GM21723 (cell line): ENCODE measurements at regions not wholly inside any gene's neighbourhood (a gene's known extent, or its start where the extent isn't known, plus 50 kb on each side); places are given as distances from the start of the nearest gene placed in this dataset.
"Not testable (repeated sequence)": the region's sequence is repeated elsewhere in the genome, so short reads cannot be mapped to it uniquely, and the experiment has no call there.

ENCODE experiments used
- ATAC-seq: cut with Tn5 transposase; IDR thresholded peaks from one replicate; pipeline ENCODE4 v1.9.1; 2021; ENCODE audit warnings: mild to moderate bottlenecking, moderate library complexity; ENCODE audit not compliant: unreplicated experiment

- no peak for ATAC-seq
These were observed 184.7 kb upstream of the HSF2 start for GRCh38 chr6:122214605-122215318.

GRCh38 chr6:122220254-122220653 is 179.2 kb upstream of the HSF2 start:
- ATAC-seq: no peak

GRCh38 chr6:122222761-122223160 is 176.7 kb upstream of the HSF2 start:
- ATAC-seq: no peak

GRCh38 chr6:122223251-122223650 is 176.2 kb upstream of the HSF2 start:
- no peak for ATAC-seq

GRCh38 chr6:122238861-122239260 is 160.6 kb upstream of the HSF2 start:
- no peak for ATAC-seq

- ATAC-seq: no peak
These were observed 152.4 kb upstream of the HSF2 start for GRCh38 chr6:122246906-122247658.

DNA sequence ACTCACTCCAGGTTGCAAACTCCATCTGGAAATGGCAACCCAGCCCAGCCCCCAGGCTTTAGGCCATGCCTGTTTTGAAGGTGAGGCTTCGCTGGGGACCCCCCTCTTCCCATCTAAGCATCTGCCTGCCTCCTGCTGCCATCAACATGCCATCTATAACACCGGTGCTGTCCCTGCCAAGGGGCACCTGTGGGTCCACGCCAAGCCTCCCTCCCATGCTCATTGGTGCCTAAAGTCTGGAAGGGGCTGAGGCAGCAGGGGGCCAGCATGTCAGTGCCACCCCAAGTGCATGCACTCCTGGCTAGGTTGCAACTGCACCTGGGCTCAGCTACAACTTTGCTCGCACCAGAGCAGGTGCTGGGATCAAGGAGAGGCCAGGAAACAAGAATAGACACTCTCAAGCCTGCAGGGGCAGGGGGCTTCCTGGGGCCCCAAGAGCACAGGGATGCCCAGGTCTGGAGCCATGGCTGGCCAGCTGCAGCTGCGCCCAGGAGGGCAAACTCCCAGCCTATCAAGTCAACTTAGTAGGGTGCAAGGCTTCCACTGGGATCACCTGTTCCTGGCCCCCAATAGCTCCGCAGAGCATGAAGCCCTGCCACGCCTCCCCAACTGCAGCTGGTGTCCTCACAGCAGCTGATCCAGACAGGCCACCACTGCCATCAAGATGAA is 151.3 kb upstream of the HSF2 start:
- no peak for ATAC-seq

GRCh38 chr6:122248844-122249243 is 150.6 kb upstream of the HSF2 start:
- no peak for ATAC-seq

DNA sequence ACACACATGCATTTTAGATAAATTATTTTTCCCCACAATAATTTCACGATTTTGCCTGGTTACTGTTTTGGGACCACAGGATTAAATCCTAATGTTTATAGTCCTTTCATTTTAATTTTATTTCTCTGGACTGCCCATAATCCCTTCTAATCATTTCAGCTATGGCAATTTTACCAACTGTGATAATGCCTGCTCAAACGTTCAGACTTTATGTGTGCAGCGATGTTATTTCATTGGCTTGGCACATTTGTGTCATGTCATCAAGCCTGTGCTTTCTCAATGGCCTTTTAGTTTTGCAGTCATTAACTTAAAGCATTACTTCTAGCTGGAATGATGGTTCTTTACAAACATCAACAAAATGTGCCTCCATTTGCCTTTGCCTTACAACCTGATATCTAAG is 140.6 kb upstream of the HSF2 start:
- no peak for ATAC-seq

DNA sequence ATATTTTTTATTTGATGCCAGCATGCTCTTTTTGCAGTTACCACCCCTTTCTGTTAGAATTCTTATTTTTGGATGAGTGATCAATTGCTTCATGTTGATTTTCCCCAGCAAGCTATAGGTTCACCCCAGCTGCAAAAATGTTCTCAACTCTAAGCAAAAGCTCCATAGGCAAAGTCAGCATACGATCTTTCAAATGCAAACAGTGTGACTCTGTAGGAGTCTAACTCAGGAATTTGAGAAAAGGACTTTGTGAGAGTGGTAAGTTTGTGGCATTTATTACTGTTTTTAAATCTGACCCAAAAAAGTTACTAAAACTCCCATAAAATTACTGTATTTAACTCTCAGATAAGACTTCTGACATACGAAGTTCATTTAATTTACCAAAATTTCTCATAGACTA is 134.9 kb upstream of the HSF2 start:
- no peak for ATAC-seq

- ATAC-seq: no peak
These were observed 133.7 kb upstream of the HSF2 start for GRCh38 chr6:122265755-122266154.

GRCh38 chr6:122268394-122268793 is 131.1 kb upstream of the HSF2 start:
- ATAC-seq: no peak

- no peak for ATAC-seq
These were observed 122.8 kb upstream of the HSF2 start for GRCh38 chr6:122276637-122277036.

DNA sequence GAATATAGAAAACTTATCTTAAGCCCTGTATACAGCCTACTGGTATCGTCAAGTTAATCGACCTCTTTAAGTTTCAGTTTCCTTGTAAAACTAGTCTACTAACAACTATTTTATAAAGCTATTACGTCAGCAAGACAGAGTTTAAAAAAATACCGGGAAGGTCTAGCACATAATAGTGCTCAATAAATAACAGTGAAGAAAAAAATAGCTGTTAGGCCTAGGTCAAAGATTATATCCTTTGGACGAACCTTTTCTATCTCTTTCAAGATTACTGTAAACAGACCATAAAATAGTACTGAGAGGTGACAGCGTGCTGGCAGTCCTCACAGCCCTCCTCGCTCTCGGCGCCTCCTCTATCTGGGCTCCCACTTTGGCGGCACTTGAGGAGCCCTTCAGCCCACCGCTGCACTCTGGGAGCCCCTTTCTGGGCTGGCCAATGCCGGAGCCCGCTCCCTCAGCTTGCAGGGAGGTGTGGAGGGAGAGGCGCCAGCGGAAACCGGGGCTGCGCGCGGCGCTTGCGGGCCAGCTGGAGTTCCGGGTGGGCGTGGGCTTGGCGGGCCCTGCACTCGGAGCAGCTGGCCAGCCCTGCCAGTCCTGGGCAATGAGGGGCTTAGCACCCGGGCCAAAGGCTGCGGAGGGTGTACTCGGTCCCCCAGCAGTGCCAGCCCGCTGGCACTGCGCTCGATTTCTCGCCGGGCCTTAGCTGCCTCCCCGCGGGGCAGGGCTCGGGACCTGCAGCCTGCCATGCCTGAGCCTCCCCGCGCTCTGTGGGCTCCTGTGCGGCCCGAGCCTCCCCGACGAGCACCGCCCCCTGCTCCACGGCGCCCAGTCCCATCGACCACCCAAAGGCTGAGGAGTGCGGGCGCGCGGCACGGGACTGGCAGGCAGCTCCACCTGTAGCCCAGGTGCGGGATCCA is 119.1 kb upstream of the HSF2 start:
- not testable (repeated sequence) for ATAC-seq

DNA sequence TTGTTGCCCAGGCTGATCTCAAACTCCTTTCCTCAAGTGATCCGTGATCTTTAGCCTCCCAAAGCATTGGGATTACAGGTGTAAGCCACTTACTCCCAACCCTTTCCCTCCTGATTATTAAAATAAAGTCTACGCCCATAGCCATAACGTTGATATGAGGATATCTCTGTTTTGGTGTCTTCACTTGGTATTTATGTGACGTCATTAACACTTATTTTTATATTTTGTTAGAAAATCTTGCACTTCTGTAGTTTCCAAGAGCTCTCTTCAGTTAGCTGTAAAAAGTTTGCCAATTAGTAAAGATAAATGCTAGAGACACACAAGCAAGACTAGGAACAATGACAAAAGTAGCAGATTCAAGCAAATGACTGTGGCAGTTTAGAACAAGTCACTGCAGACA is 115.6 kb upstream of the HSF2 start:
- no peak for ATAC-seq

- ATAC-seq: no peak
These were observed 114.6 kb upstream of the HSF2 start for GRCh38 chr6:122284848-122285247.

DNA sequence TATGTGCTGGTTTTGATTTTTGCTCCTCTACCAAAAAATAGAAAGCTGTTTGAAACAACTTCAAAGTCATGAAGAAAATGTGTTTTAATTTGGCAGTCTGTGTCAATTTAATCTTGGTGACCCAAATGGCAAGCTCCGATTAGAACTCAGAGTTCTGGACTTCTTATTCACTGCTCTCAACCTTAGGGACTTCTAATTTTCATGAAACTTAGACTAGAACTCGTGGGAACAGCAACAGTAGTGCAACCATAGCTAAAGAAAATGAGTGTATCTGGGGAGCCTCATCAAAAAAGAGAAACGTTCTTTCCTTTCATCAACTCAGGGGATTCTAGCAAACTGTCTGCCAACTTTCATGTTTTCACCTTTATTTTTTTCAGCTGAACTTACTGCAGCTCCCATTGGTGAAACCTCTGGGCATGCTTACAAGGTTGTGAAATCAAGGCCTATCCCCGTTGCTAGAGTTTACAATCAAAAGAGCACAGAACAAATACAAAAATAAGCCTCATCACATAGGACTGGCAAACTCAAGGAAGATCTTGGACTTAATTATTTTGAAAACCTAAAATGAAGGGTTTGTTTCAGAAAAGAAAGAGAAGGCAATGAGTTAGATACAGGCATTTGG is 114.0 kb upstream of the HSF2 start:
- ATAC-seq: no peak

GRCh38 chr6:122286512-122286911 is 112.9 kb upstream of the HSF2 start:
- ATAC-seq: no peak

DNA sequence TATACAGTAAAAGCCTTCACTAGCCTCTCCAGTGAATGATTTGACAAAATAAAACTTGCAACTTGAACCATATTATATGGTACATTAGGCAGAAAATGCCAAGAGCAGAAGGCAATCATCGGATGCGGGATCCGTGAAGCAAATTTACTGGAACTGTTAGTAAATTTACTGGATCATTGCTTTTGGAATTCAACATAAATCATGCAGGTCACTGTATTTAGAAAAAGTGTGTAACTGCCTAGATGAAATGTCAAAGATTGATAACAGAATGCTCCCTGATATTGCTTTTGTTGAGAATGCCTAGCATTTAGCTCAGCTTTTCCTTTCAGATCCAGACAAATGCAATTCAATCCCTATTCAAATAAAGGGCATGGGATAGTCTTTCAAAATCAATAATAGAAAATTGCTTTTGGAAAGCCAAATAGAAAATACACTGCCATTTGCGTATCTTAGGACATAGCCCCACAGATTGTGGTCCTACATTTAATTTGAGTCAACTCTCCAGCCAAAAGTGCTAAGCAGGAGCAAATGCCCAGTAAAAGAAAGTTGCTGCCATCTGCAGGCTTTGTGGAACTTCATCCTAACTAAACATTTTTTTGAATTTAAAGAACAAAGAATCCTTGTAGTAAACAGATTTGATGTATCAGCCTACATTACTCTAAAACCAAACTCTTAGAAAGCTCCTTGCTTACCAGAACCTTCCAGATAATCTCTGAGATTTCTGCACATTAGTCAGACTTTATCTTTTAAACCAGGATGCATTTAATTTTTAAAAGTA is 109.5 kb upstream of the HSF2 start:
- no peak for ATAC-seq

- ATAC-seq: no peak
These were observed 102.4 kb upstream of the HSF2 start for GRCh38 chr6:122297010-122297409.
